HAP-1 (cell line): ENCODE measurements at regions not wholly inside any gene's neighbourhood (a gene's known extent, or its start where the extent isn't known, plus 50 kb on each side); places are given as distances from the start of the nearest gene placed in this dataset.

Experiments used
- DNase-seq, 2 experiments: peaks; one replicate each; pipeline ENCODE4 v3.0.0-alpha.2; 2016 to 2020; ENCODE audit warnings: low spot score in 2 of 2
- H3K27me3 ChIP-seq: fragments of 250-450 bp; sonication (Bioruptor Pico); 2 replicates; pipeline ENCODE4 v1.5.1; 2020; ENCODE audit warnings: low read depth, mild to moderate bottlenecking, moderate library complexity
- H3K36me3 ChIP-seq: fragments of 250-450 bp; sonication (Bioruptor Pico); replicated peaks from 2 replicates; pipeline ENCODE4 v1.5.1; 2020; ENCODE audit warnings: mild to moderate bottlenecking
- H3K4me1 ChIP-seq: fragments of 250-450 bp; sonication (Bioruptor Pico); 2 replicates; pipeline ENCODE4 v1.5.1; 2020; ENCODE audit warnings: mild to moderate bottlenecking
- H3K4me3 ChIP-seq: fragments of 250-450 bp; sonication (Bioruptor Pico); 2 replicates; pipeline ENCODE4 v1.5.1; 2020; ENCODE audit warnings: mild to moderate bottlenecking, moderate library complexity
- H3K9me3 ChIP-seq: fragments of 250-450 bp; sonication (Bioruptor Pico); 2 replicates; pipeline ENCODE4 v1.5.1; 2020; ENCODE audit warnings: mild to moderate bottlenecking, moderate library complexity
- in situ Hi-C: fragments of 300-500 bp; cut with MboI; formaldehyde crosslinking; loops from 3 replicates; pipeline ENCODE4 v1.14.3; 2020; ENCODE audit warnings: low sequenced_read_pairs, inconsistent platforms, mixed read lengths

DNA sequence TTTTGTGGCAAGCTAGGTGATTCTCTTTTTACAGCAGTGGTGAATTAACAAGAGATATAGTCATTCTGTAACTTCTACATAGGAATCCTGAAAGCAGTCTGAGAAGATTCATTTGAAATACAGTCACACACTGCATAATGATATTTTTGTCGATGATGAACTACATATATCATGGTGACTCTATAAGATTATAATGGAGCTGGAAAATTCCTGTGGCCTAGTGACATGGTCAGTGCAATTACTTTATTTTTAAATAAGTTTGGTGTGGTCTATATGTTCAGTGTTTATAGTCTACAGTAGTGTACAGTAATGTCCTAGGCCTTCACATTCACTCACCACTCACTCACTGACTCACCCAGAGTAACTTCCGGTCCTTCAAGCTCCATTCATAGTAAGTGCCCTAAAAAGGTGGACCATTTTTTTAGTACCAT, 511.4 kb upstream of the MCTP2 start:
- no peak overlapping the region for H3K4me3 ChIP-seq
- H3K27me3 ChIP-seq: no peaks in the 10 kb centered on the region
- in situ Hi-C loops: no loop called here
- DNase-seq: no peak
- H3K4me1 ChIP-seq: no peaks in the 10 kb centered on the region
- no peaks in the 10 kb centered on the region for H3K9me3 ChIP-seq
- H3K36me3 ChIP-seq: no peaks in the 10 kb centered on the region

DNA sequence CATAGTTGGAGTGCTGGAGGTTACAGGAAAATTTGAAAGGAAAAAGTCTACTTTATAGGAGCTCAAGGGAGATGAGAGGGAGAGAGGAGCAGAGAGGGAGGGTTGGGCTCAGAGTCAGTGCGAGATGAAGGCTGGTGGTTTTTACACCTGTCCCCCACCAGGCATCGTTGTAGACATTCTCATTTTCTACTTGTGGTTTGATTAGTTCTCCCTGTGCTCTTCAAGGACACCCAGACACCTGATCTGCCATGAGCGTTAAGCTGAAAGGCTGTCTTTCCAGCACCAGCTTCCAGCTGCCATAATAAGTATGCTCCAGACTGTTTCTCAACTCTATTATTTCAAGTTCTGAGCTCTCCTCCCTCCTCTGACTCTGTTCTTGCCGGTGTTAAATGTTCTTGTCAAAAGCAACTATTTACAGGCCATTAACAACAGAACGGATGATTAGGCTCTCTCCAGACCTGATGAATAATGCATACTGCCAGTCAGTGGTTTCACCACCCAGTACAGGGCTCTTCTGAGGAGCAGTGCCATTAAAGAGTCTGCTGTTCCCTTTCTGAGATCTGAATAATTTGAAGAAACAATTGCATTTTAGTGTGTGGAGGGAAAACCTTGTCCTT, 514.6 kb upstream of the MCTP2 start:
- Histone ChIP-seq H3K27me3 (no peaks in the 10 kb centered on the region), H3K36me3 (no peaks in the 10 kb centered on the region), H3K4me3 (no peak overlapping the region), H3K9me3 (no peaks in the 10 kb centered on the region), H3K4me1 (no peaks in the 10 kb centered on the region)
- in situ Hi-C loops: no loop called here
- DNase-seq: no peak

DNA sequence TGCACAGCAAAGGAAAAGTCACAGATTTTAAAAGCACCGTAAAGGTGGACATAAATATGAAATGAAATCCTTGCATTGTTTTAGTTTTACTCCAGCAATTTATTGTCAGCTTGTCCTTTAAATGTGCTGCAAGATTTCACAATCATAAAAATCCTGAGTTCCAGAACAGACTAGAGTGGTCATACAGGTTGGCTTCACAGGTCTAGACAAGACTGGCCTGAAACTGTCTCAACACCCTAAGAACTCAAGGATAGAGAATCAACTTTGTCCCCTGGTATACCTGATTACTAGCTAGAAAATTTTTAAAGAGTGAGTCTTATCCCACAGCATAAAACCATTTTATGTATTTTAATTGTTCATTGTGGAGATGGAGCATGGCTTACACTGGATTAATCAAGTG, 521.7 kb upstream of the MCTP2 start:
- DNase-seq: no peak
- Histone ChIP-seq H3K4me1 (no peaks in the 10 kb centered on the region), H3K4me3 (no peak overlapping the region), H3K9me3 (no peaks in the 10 kb centered on the region), H3K27me3 (no peaks in the 10 kb centered on the region), H3K36me3 (no peaks in the 10 kb centered on the region)
- in situ Hi-C loops: no loop called here

DNA sequence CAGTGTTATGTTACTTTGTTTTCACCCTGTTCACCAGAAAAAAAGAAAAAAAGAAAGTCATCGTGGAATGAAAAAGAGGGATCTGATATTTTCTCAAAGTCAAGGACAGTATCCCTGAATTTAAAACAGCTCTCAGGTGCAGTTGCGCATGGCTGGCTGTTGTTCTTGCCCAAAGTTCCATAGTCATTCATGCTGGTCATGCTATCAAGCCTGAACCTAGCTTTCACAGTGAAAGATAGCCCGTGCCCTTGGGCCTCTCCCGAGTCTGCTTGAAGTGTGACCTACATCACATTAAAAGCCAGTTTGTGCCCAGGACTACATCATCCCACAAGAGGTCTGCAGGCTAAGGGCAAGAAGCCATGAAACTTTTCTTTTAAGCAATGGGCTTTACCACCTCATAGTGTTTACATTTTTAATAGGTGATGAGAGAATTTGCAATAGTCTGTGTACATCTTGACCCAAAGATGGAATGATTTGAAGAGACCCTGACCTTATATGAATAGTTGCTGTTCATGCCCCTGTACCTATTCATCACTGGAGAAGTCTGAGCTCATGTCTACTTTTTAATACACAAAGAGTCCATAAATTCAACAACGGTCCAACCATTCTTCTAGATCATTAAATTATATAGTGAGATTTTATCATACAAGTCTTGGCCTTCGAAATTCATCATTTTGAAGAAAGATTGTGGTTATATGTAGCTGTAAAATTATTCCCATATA, 522.5 kb upstream of the MCTP2 start:
- DNase-seq: no peak
- in situ Hi-C loops: no loop called here
- no peaks in the 10 kb centered on the region for H3K36me3 ChIP-seq
- no peaks in the 10 kb centered on the region for H3K27me3 ChIP-seq
- no peaks in the 10 kb centered on the region for H3K9me3 ChIP-seq
- no peak overlapping the region for H3K4me3 ChIP-seq
- no peaks in the 10 kb centered on the region for H3K4me1 ChIP-seq

GRCh38 chr15:93707751-93708150, 523.6 kb upstream of the MCTP2 start:
- no peak for DNase-seq
- Histone ChIP-seq H3K4me3 (no peak overlapping the region), H3K4me1 (no peaks in the 10 kb centered on the region), H3K9me3 (no peaks in the 10 kb centered on the region), H3K27me3 (no peaks in the 10 kb centered on the region), H3K36me3 (no peaks in the 10 kb centered on the region)
- in situ Hi-C loops: no loop called here

DNA sequence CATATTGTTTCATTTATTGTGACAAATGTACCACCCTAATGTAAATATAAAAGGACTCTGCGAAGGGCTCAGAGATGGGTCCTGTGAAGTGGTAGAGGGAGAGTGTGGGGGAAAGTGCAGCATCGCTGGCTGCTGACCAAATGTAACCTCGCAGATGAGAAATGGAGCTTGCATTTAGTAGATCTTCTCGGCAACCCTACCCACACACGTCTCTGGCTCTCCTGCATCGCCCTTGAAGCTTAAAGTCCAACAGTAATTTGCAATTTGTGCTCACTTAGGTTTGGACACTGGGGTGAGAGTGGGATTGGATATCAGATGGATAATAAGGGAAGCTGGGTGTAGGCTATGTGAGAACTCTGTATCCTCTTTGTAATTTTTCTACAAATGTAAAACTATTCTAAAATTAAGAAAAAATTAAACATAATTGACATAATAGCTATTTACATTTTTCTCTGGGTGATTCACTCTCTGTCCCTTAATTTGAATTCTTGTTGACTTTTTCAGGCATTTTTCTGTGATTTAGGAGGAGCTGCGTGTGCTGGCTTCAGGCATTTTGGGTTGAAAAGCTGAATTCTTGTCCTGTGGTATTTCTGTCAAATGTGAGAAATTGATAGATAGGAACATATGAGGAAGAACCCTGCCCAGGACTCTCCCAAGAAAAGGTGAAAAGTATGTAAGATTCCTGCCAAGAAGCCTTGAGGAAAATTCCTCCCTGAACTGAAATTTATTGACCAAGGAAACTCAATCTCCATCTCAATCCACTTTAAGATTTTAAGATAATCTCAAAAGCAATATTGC, 524.7 kb upstream of the MCTP2 start:
- H3K4me3 ChIP-seq: no peak overlapping the region
- H3K9me3 ChIP-seq: no peaks in the 10 kb centered on the region
- in situ Hi-C loops: no loop called here
- no peaks in the 10 kb centered on the region for H3K4me1 ChIP-seq
- no peaks in the 10 kb centered on the region for H3K27me3 ChIP-seq
- no peak for DNase-seq
- H3K36me3 ChIP-seq: no peaks in the 10 kb centered on the region

DNA sequence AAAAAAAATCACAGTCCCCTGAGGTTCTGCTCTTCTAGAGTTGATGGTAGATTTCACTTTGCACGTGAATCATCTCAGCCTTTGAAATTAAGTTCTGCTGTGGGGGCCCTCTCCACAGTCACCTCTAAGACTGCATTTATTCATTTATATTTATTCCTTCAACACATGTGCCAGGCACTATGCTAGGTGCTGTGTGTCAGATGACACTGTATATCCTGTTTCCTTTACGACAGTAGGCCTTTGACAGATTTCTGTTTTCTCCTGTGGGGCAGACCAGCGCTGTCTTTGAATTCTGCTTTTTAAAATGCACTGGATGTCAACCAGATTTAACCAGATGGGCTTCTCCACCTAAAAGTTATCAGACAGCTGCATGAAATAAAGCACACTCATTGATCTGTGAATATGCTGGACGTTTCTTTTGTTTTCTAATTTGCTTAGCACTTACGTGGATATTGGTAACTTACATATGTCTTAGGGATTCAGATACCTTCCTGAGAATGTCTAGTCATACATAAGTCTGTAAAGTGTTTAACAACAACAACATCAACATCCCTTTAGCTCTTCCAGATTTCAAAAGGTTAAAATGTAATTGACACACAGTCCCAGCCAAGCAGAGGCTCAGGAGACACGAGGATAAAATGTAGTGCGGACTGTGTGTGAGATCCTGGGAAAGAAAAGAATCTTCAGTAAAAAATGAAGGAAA, 525.5 kb upstream of the MCTP2 start:
- no peaks in the 10 kb centered on the region for H3K4me1 ChIP-seq
- H3K4me3 ChIP-seq: no peak overlapping the region
- no peaks in the 10 kb centered on the region for H3K36me3 ChIP-seq
- H3K9me3 ChIP-seq: no peaks in the 10 kb centered on the region
- H3K27me3 ChIP-seq: no peaks in the 10 kb centered on the region
- no peak for DNase-seq
- in situ Hi-C loops: no loop called here

DNA sequence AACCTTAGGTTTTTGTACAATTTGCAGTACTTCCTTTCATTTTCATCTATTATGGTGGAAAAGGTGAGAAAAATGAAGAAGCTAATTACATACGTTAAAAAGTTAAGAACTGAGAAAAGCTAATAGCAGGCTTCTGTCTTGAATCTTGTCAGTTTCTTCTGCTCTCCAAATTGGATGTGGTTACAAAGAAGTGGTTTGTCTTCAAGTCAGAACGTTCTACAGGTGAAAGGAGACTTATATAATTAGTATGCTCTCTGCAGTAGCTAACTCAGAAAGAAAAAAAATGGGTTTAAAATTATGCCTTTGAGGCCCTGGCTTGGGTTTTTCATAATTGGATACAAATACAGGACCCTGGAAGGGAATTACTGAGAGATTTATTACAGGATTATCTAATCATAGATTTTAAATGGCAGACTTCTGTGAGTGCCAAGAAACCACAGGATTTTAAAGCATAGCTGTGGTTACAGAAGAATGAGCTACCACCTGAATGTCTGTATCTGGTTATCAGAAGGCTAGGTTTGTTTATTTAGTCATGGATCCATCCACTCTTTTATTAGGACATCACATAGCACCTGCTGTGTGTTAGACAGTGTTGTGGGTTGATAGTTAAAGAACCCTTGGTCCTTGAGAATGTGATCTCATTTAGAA, 528.1 kb upstream of the MCTP2 start:
- in situ Hi-C loops: no loop called here
- Histone ChIP-seq H3K36me3 (no peaks in the 10 kb centered on the region), H3K4me1 (no peaks in the 10 kb centered on the region), H3K4me3 (no peak overlapping the region), H3K9me3 (no peaks in the 10 kb centered on the region), H3K27me3 (no peaks in the 10 kb centered on the region)
- DNase-seq: no peak

DNA sequence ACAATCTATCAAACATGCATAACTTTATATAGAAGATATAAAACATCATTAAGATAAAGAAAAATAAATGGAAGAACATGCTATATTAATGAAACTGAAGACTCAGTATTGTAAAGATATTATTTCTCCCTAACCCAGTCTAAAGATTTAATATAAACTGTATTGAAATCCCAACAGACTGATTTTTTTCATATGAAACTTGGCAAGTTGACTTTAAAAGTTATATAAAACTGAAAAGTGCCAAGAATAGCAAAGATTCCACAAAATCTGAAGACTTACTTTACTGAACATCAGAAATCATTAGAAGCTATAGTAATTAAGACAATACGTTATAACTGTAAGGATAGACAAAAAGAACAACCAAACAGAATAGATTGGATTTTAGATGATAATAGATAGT, 531.3 kb upstream of the MCTP2 start:
- in situ Hi-C loops: no loop called here
- no peaks in the 10 kb centered on the region for H3K36me3 ChIP-seq

GRCh38 chr15:93694033-93694432, 537.3 kb upstream of the MCTP2 start:
- DNase-seq: no peak
- H3K9me3 ChIP-seq: no peaks in the 10 kb centered on the region
- H3K4me3 ChIP-seq: no peak overlapping the region
- H3K27me3 ChIP-seq: no peaks in the 10 kb centered on the region
- no peaks in the 10 kb centered on the region for H3K36me3 ChIP-seq
- in situ Hi-C loops: no loop called here
- H3K4me1 ChIP-seq: no peaks in the 10 kb centered on the region

More for the DNA sequence above, 531.3 kb upstream of the MCTP2 start:
- Histone ChIP-seq H3K9me3 (no peaks in the 10 kb centered on the region), H3K4me3 (no peak overlapping the region), H3K4me1 (no peaks in the 10 kb centered on the region), H3K27me3 (no peaks in the 10 kb centered on the region)
- DNase-seq: no peak

DNA sequence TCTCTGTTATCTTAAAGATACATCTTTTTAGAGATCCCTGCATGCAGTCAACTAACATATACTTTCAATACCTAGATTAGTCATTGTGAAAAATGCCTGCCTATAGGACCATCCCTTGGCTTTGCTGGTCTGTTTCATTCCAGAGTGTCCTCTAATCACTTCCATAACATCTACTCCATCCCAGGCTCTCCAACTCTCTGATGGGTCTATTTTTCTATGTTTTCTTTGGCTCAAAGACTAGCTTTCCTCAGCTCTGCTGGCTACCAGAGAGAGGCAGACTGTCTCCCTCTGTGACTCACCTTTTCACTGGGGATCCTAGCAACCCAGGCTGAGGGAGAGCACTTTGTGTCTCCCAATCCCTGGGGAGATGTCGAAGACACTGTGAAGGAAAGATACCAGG, 547.7 kb upstream of the MCTP2 start:
- Histone ChIP-seq H3K9me3 (no peaks in the 10 kb centered on the region), H3K36me3 (no peaks in the 10 kb centered on the region), H3K4me1 (no peaks in the 10 kb centered on the region), H3K4me3 (no peak overlapping the region), H3K27me3 (no peaks in the 10 kb centered on the region)
- no peak for DNase-seq
- in situ Hi-C loops: no loop called here

GRCh38 chr15:93671387-93671943, 559.9 kb upstream of the MCTP2 start:
- no peak for DNase-seq
- H3K27me3 ChIP-seq: no peaks in the 10 kb centered on the region
- in situ Hi-C loops: no loop called here
- no peak overlapping the region for H3K4me3 ChIP-seq
- no peaks in the 10 kb centered on the region for H3K36me3 ChIP-seq
- H3K9me3 ChIP-seq: no peaks in the 10 kb centered on the region
- H3K4me1 ChIP-seq: no peaks in the 10 kb centered on the region

DNA sequence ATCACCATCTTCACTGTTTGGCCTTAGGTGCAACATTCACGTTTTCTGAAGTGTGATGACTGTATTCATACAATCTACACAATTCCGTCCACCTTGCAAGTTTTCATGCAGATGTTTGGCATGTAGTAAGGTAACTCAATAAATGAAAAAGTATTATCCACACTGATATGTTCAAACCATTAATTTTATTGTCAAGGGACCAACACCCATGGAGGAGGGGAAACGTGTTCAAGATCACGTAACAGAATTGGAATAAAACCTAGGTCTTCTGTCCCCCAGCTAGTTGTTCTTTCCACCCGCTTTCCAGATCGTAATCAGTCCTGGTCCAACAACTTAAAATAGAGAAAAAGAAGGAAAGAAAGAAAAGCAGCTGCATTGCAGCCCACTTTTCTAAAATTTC, 560.4 kb upstream of the MCTP2 start:
- in situ Hi-C loops: no loop called here
- no peak for DNase-seq
- H3K4me1 ChIP-seq: no peaks in the 10 kb centered on the region

More for the DNA sequence above, 560.4 kb upstream of the MCTP2 start:
- Histone ChIP-seq H3K4me3 (no peak overlapping the region), H3K27me3 (no peaks in the 10 kb centered on the region), H3K9me3 (no peaks in the 10 kb centered on the region), H3K36me3 (no peaks in the 10 kb centered on the region)
